NCI-H460 (cell line): ENCODE measurements at regions not wholly inside any gene's neighbourhood (a gene's known extent, or its start where the extent isn't known, plus 50 kb on each side); places are given as distances from the start of the nearest gene placed in this dataset.
"Not testable (repeated sequence)": the region's sequence is repeated elsewhere in the genome, so short reads cannot be mapped to it uniquely, and the experiment has no call there.

Source experiments
- DNase-seq: peaks from one replicate; pipeline ENCODE4 v3.0.0-alpha.2; 2016; ENCODE audit warnings: low read depth; ENCODE audit errors: extremely low read depth
- small RNA-seq, 2 experiments: library from RNA; depleted of rRNA; stranded (forward); fragments of <200 nt; gene quantifications; one replicate each; pipeline ENCODE3, GENCODE V24; 2014

DNA sequence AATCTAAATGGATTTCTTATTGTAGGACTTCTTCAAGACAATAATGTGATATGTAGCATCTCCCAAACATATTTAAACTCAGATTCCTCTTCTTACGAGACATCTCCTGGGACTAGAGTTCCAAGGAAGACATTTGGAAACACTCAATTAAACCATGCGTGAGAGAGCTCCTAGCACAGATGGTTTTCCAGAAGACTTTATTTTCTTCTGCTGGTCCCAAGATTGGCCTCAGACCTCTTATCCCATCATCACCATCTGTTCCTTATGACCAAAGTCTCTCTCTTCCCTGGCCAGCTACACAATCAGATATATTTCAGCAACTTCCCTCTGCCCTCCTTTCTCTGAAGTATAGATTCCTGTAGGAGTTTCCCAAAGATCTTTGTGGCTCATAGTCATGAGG, 93.2 kb upstream of the JARID2 start:
- DNase-seq = no peak

DNA sequence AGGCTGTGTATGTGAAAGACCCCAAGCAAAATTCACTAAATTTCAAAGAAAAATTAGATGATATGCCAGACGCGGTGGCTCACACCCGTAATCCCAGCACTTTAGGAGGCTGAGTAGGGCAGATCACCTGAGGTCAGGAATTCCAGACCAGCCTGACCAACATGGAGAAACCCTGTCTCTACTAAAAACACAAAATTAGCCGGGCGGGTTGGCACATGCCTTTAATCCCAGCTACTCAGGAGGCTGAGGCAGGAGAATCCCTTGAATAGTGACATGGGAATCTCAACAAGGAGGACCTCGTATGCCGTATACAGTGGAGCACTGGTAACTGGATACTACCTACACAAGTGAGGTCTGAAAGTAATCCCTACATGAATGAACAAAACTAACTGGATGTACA, 92.7 kb upstream of the JARID2 start:
- DNase-seq = no peak

DNA sequence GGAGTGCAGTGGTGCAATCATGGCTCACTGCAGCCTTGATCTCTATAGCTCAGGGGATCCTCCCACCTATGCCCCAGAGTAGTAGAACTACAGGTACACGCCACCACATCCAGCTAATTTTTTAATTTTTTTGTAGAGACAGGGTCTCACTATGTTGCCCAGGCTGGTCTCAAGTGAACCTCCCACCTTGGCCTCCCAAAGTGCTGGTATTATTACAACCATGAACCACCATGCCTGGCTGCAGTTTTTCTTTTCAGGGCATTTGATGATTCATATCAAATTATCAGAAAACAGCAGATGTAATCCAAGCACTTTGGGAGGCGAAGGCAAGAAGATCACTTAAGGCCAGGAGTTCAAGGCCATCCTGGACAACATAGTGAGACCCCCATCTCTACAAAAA, 88.4 kb upstream of the JARID2 start:
- no peak for DNase-seq

DNA sequence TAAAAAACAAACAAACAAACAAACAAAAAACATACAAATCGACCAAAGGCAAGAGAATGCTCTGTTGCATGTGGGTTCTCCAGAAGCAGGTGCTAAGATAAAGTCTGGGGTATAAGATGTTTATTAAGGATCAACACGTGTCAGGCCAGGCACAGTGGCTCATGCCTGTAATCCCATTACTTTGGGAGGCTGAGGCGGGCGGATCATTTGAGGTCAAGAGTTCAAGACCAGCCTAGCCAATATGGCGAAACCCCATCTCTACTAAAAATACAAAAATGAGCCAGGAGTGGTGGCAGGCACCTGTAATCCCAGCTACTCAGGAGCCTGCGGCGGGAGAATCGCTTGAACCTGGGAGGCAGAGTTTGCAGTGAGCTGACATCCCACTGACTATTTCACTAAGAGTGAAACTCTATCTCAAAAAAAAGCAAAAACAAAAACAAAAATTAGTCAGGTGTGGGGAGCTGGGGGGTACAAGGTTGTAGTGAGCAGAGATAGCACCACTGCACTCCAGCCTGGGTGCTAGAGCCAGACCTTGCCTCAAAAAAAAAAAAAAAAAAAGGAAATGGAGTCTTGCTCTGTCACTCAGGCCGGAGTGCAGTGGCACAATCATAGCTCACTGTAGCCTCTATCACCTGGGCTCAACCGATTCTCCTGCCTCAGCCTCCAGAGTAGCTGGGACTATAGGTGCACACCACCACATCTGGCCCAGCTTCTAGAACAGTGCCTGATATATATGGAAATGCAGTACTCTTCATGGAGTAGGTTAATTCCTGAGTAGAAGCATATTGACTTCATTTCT, 86.8 kb upstream of the JARID2 start:
- no peak for DNase-seq

DNA sequence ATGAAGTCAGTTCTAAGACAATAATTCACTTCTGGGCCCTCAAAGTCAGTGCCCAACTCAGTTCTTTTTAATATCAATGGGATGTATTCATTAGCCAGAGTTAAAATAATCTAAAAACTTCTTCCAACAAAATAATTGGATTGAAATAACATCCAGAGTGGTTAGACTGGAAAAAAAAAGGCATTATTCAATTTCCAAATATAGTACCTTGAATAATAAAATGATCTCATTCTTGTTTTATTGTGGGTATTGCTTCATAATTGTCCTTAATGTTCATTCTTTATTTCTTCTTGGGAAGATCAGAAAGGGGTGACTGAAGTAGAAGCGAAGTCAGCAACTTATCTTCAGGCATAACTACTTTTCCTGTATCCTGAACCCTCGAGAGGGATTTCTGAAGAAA, 85.1 kb upstream of the JARID2 start:
- no peak for DNase-seq

DNA sequence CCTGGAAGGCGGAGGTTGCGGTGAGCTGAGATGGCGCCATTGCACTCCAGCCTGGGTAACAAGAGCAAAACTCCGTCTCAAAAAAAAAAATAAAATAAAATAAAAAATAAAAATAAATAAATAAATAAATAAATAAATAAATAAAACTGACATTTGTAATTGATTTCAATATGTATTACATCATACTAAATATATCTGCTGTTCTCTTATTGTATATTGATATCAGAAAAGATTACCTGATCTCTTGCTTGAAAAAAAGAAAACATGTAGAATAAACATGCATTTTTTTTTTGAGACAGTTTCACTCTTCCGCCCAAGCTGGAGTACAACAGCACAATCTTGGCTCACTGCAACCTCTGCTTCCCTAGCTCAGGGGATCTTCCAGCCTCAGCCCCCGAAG, 81.0 kb upstream of the JARID2 start:
- DNase-seq = not testable (repeated sequence)

DNA sequence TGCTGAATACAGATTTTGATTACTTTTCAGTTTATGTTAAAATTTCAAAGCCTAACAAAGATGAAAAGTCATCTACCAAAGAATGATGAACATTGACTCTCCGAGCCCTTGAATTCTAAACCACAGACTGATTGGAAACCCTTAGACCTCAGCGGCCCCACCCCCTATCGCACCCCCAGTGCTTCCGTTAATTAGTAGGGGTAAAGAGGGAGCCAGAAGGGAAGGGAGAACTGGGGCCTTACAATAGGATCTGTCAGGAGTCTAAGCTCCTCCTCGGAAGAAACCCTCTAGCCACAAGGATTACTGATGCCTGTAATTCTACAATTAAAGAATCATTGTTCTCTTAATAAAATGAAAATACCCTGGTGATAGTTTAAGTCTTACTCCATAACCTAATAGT, 79.7 kb upstream of the JARID2 start:
- no peak for DNase-seq

DNA sequence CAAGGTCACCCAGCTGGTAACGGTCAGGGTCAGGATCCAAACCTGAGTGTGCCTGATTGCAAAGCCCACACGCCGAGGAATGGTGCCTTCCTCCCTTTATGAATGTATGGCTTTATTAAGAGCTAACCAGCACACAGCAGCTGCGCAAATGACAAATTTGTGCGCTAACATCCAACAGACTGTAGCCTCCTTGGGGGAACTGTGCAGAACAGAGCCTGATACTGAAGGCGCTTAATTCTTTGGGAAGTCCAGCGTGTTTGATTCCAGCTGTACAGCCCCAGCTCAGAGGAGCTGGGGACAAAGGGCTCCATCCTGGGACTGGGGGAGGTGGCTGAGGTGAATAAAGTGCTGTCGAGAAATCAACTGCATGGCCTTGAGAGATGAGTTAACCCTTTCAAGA, 75.7 kb upstream of the JARID2 start:
- no peak for DNase-seq

DNA sequence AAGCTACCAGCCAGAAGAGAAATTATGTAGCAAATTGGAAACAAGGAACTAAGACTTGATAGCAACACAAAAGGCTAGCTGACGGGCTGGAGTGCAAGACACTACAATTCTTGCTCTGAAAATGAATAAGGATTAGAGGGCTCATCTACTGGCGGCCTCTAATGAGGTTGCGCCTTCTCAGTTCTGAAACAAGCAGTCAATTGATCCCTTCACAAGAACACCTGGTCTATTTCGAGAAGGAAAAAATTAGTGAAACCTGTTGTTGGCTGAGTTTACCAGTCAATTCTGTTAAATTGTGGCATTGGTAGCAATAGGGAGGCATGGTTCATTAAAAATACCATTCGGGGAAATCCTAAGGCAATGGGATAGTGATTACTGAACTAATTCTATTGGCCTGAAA, 74.8 kb upstream of the JARID2 start:
- no peak for DNase-seq

DNA sequence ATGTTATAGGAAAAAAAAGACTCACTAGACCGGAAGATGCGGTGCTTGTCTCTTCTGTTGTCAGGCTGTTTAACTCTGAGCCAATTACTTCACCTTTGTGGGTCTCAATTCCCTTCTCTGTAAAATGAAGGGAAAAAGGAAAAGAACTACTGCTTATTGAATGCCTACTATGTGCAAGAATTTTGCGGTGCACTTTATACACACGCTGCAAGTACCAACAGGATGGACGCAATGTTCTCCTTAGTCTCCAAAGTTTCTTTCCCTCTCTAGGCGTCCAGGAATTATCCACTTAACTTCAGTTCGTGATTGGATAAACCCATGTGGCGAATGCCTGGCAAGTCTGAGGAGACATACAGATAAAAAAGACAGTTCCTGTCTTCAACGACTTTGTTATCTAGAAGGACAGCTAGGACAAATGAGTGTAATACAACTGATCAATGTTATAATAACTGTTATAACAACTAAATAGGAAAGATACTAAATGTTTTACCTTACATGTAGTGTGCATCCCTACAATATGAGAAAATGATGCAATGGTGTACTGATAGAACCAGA, 69.0 kb upstream of the JARID2 start:
- no peak for DNase-seq

DNA sequence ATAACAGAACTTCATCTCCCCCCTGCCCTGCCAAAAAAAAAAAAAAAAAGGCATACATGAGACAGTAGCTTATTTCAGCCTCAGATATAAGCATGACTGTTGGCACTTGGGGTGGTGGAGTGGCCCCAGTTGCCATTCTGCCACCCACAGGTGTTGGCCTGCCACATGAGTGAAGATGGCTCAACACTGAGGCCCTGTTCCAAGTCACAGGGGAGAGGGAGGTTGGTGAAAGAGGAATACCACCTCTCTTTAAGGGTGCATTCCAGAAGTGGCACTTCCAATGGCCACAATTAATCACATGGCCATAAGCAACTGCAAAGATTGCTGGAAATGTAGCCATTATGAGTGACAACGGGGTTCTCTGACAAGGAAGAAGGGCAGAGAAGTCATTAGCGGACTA, 61.9 kb upstream of the JARID2 start:
- no peak for DNase-seq

DNA sequence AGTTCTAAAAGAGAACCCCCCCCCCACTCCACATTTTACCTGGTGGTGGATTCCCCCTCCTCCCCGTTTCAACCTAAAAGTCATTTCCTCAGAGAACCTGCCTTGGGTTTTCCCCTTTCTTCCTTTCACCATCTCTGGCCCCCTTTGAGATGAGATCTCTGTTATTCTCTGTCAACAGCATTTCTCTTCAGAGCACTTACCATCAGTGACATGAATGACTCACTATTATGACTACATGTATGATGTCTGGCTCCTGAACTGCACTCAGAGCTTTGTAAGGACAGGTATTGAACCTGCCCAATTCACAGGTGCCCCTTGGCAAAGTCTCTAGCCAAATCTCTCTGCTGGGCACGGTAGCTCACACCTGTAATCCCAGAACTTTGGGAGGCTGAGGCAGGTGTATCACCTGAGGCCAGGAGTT, 61.4 kb upstream of the JARID2 start:
- DNase-seq = no peak

DNA sequence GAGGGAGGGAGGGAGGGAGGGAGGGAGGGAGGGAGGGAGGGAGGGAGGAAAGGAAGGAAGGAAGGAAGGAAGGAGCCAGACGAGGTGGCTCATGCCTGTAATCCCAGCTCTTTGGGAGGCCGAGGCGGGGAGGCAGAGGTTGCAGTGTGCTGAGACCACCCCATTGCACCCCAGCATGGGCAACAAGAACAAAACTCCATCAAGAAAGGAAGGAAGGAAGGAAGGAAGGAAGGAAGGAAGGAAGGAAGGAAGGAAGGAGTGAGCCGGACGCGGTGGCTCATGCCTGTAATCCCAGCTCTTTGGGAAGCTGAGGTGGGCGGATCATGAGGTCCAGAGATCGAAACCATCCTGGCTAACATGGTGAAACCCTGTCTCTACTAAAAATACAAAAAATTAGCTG, 60.8 kb upstream of the JARID2 start:
- not testable (repeated sequence) for DNase-seq

DNA sequence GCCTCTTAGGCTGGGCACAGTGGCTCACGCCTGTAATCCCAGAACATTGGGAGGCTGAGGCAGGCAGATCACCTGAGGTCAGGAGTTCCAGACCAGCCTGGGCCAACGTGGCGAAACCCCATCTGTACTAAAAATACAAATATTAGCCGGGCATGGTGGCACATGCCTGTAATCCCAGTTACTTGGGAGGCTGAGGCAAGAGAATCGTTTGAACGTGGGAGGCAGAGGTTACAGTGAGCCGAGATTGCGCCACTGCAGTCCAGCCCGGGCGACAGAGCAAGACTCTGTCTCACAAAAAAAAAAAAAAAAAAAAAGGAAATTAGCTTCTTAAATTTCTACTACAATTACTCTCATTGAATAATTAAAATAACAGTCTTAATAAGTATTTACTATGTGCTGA, 52.4 kb upstream of the JARID2 start:
- DNase-seq = not testable (repeated sequence)

DNA sequence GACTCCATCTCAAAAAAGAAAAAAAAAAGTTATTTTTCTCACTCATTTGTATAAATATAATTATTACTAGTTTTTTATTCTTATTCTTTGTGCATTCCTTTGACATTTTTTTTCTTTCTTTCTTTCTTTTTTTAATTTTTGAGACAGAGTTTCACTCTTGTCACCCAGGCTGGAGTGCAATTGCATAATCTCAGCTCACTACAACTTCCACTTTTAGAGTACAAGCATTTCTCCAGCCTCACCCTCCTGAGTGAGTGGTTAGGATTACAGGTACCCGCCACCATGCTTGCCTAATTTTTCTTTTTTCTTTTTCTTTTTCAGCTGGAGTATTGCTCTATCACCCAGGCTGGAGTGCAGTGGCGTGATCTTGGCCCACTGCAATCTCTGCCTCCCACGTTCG, 51.4 kb upstream of the JARID2 start:
- no peak for DNase-seq

Small RNA genes lying in the stretch of these regions (small RNA-seq; reads per million reads assigned to genes)
- gene RN7SL332P (0 to 0.06 reads per million in 2 experiments), gene RNU6-793P (0 reads per million in 2 experiments)
